SK-N-SH (cell line): ENCODE measurements at regions not wholly inside any gene's neighbourhood (a gene's known extent, or its start where the extent isn't known, plus 50 kb on each side); places are given as distances from the start of the nearest gene placed in this dataset.

ENCODE experiments used
- CHD2 ChIP-seq: fragments of 150-350 bp; IDR thresholded peaks from 2 replicates; pipeline ENCODE4 v1.6.1; 2018; ENCODE audit warnings: low read length; ENCODE audit not compliant: partially characterized antibody
- CTCF ChIP-seq: fragments of 200-600 bp; sonication (generic); IDR thresholded peaks from 2 replicates; pipeline ENCODE4 v1.6.1; 2017; ENCODE audit warnings: antibody characterized with exemption, mild to moderate bottlenecking, moderate library complexity
- EZH2phosphoT487 ChIP-seq: fragments of 200-600 bp; sonication (generic); IDR thresholded peaks from 2 replicates; pipeline ENCODE4 v1.6.1; 2017; ENCODE audit warnings: low read depth, mixed run types, mild to moderate bottlenecking, antibody characterized with exemption, moderate library complexity, borderline replicate concordance
- FOSL2 ChIP-seq: IDR thresholded peaks from 2 replicates; pipeline ENCODE4 v1.4.0; 2012; ENCODE audit warnings: low read depth, mild to moderate bottlenecking, moderate library complexity, borderline replicate concordance
- FOXM1 ChIP-seq: IDR thresholded peaks from 2 replicates; pipeline ENCODE4 v1.4.0; 2012; ENCODE audit warnings: low read depth, mild to moderate bottlenecking
- MAX ChIP-seq: IDR thresholded peaks from 2 replicates; pipeline ENCODE4 v1.4.0; 2012; ENCODE audit warnings: low read depth
- MXI1 ChIP-seq: IDR thresholded peaks from 2 replicates; pipeline ENCODE4 v1.6.1; 2012; ENCODE audit warnings: mild to moderate bottlenecking, low read depth, low read length, improper control_type of control experiment
- PBX3 ChIP-seq: IDR thresholded peaks from 2 replicates; pipeline ENCODE4; 2012
- POLR2AphosphoS5 ChIP-seq: IDR thresholded peaks from 2 replicates; pipeline ENCODE4 v1.6.1; 2012; ENCODE audit warnings: low read depth, low read length
- TAF1 ChIP-seq: IDR thresholded peaks from 2 replicates; pipeline ENCODE4 v1.6.1; 2012; ENCODE audit warnings: low read depth, mild to moderate bottlenecking, low read length, moderate library complexity, borderline replicate concordance
- YY1 ChIP-seq: IDR thresholded peaks from 2 replicates; pipeline ENCODE4 v1.4.0; 2012; ENCODE audit warnings: low read depth, mild to moderate bottlenecking
- TF ChIP-seq, protein P1 (sequence below): fragments of 150-350 bp; IDR thresholded peaks from 2 replicates; pipeline ENCODE4 v1.6.1; 2017; ENCODE audit warnings: antibody characterized with exemption, low read length, low read depth, borderline replicate concordance
- TF ChIP-seq, protein P2 (sequence below): IDR thresholded peaks from 2 replicates; pipeline ENCODE4 v1.6.1; 2012; ENCODE audit warnings: mild to moderate bottlenecking, low read depth, low read length, moderate library complexity
- TF ChIP-seq, protein P3 (sequence below): IDR thresholded peaks from 2 replicates; pipeline ENCODE4 v1.4.0; 2012; ENCODE audit warnings: low read depth, borderline replicate concordance

DNA sequence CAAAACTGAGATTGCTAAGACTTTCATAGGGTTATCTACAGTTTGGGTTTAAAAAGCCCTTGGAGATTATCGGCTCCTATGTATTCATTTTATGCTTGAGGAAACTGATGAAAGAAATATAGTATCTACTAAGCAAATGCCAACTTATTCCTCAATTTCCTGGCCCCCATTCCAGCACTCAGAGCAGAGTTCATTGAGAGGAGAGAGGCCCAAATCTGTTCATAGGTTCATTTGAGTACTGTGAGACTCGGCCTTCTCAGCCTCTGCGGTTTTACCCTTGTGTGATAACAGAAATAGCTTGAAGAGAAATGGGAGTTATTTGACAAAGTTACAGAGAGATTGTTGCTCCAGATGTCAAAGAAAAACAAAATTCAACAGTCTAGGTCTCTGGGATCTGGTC is 226.7 kb upstream of the ARHGAP42 start:
- TF ChIP-seq CTCF: no peak
- TF ChIP-seq YY1: no peak
- no peak for TF ChIP-seq MAX
- TF ChIP-seq, protein P1, sequence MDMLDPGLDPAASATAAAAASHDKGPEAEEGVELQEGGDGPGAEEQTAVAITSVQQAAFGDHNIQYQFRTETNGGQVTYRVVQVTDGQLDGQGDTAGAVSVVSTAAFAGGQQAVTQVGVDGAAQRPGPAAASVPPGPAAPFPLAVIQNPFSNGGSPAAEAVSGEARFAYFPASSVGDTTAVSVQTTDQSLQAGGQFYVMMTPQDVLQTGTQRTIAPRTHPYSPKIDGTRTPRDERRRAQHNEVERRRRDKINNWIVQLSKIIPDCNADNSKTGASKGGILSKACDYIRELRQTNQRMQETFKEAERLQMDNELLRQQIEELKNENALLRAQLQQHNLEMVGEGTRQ: no peak
- TF ChIP-seq TAF1: no peak
- TF ChIP-seq EZH2phosphoT487: no peak
- no peak for TF ChIP-seq POLR2AphosphoS5
- TF ChIP-seq, protein P2, sequence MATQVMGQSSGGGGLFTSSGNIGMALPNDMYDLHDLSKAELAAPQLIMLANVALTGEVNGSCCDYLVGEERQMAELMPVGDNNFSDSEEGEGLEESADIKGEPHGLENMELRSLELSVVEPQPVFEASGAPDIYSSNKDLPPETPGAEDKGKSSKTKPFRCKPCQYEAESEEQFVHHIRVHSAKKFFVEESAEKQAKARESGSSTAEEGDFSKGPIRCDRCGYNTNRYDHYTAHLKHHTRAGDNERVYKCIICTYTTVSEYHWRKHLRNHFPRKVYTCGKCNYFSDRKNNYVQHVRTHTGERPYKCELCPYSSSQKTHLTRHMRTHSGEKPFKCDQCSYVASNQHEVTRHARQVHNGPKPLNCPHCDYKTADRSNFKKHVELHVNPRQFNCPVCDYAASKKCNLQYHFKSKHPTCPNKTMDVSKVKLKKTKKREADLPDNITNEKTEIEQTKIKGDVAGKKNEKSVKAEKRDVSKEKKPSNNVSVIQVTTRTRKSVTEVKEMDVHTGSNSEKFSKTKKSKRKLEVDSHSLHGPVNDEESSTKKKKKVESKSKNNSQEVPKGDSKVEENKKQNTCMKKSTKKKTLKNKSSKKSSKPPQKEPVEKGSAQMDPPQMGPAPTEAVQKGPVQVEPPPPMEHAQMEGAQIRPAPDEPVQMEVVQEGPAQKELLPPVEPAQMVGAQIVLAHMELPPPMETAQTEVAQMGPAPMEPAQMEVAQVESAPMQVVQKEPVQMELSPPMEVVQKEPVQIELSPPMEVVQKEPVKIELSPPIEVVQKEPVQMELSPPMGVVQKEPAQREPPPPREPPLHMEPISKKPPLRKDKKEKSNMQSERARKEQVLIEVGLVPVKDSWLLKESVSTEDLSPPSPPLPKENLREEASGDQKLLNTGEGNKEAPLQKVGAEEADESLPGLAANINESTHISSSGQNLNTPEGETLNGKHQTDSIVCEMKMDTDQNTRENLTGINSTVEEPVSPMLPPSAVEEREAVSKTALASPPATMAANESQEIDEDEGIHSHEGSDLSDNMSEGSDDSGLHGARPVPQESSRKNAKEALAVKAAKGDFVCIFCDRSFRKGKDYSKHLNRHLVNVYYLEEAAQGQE: no peak
- TF ChIP-seq PBX3: no peak
- TF ChIP-seq MXI1: no peak
- TF ChIP-seq, protein P3, sequence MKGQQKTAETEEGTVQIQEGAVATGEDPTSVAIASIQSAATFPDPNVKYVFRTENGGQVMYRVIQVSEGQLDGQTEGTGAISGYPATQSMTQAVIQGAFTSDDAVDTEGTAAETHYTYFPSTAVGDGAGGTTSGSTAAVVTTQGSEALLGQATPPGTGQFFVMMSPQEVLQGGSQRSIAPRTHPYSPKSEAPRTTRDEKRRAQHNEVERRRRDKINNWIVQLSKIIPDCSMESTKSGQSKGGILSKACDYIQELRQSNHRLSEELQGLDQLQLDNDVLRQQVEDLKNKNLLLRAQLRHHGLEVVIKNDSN: no peak
- TF ChIP-seq FOSL2: no peak
- TF ChIP-seq FOXM1: no peak
- TF ChIP-seq CHD2: no peak
